ENCODE measurements at regions not wholly inside any gene's neighbourhood (a gene's known extent, or its start where the extent isn't known, plus 50 kb on each side); places are given as distances from the start of the nearest gene placed in this dataset.

- Histone ChIP-seq H3K4me3 (no peak overlapping the region), H3K4me1 (replicated peaks in 1 of 2; ENCODE audit: control insufficient read depth in 2 of 2, insufficient read depth in 2 of 2, low read length in 2 of 2) (no peaks in the 10 kb centered on the region), H3K27me3 (ENCODE audit: control insufficient read depth in 2 of 2, insufficient read depth in 2 of 2, low read length in 2 of 2) (no peaks in the 10 kb centered on the region), H3K9me1 (ENCODE audit: control insufficient read depth, insufficient read depth, low read length) (no peaks in the 10 kb centered on the region), H3K36me3 (ENCODE audit: control insufficient read depth, insufficient read depth, low read length) (no peaks in the 10 kb centered on the region), H3K9me3 (replicated peaks; ENCODE audit: control insufficient read depth, insufficient read depth, low read depth, low read length) (no peaks in the 10 kb centered on the region), H3K27ac (ENCODE audit: extremely low read depth, low read depth, low read length) (no peak overlapping the region), H3K9ac (ENCODE audit: insufficient read depth in 1 of 2, low read depth in 2 of 2, low read length in 2 of 2) (no peak overlapping the region), H2AFZ (ENCODE audit: low read depth, low read length) (no peak overlapping the region), H3K79me2 (ENCODE audit: control insufficient read depth, insufficient read depth, low read length) (no peaks in the 10 kb centered on the region), H3K4me2 (ENCODE audit: insufficient read depth, low read length) (no peak overlapping the region), H4K20me1 (replicated peaks; ENCODE audit: control insufficient read depth, insufficient read depth, low read length) (no peaks in the 10 kb centered on the region)
- 0% methylated on average over 1 of the region's 1 CpG for WGBS (ENCODE audit: insufficient coverage, low coverage, missing lambda C conversion rate)
- BruUV-seq (replicated peaks), result no TSS peak
- in situ Hi-C loops (cut with MboI) (no loop called here), intact Hi-C loops (cut with micrococcal nuclease) (no loop called here)
- POLR2A ChIA-PET, result no interaction called here
- TF ChIP-seq PTBP1 (IDR thresholded peaks at IDR 0.05; ENCODE audit: low read depth, low read length) (no peak), ZNF696 (CRISPR knock-in tag; conservative IDR thresholded peaks at IDR 0.05) (no peak), U2AF2 (optimal IDR thresholded peaks at IDR 0.05; ENCODE audit: low read depth, low read length) (no peak)
- DNase-seq (ENCODE audit: extremely low read depth in 1 of 4, low spot score in 3 of 4) (no peak), ATAC-seq (no peak), FAIRE-seq (no peak)
- CTCF ChIA-PET (ENCODE audit: low intra/inter-chr PET ratio), result no interaction called here
These were observed 364.7 kb downstream of the TXNL1 start for GRCh38 chr18:56273541-56274219.

- Histone ChIP-seq H3K36me3 (ENCODE audit: control insufficient read depth, insufficient read depth, low read length) (no peaks in the 10 kb centered on the region), H3K9me3 (replicated peaks; ENCODE audit: control insufficient read depth, insufficient read depth, low read depth, low read length) (no peaks in the 10 kb centered on the region), H3K9me1 (ENCODE audit: control insufficient read depth, insufficient read depth, low read length) (no peaks in the 10 kb centered on the region), H3K27ac (ENCODE audit: extremely low read depth, low read depth, low read length) (no peak overlapping the region), H3K27me3 (ENCODE audit: control insufficient read depth in 2 of 2, insufficient read depth in 2 of 2, low read length in 2 of 2) (no peaks in the 10 kb centered on the region), H4K20me1 (replicated peaks; ENCODE audit: control insufficient read depth, insufficient read depth, low read length) (no peaks in the 10 kb centered on the region), H3K9ac (ENCODE audit: insufficient read depth in 1 of 2, low read depth in 2 of 2, low read length in 2 of 2) (no peak overlapping the region), H3K4me2 (ENCODE audit: insufficient read depth, low read length) (no peak overlapping the region), H3K79me2 (ENCODE audit: control insufficient read depth, insufficient read depth, low read length) (no peaks in the 10 kb centered on the region), H3K4me3 (no peak overlapping the region), H3K4me1 (replicated peaks in 1 of 2; ENCODE audit: control insufficient read depth in 2 of 2, insufficient read depth in 2 of 2, low read length in 2 of 2) (no peaks in the 10 kb centered on the region), H2AFZ (ENCODE audit: low read depth, low read length) (no peak overlapping the region)
- whole genome bisulfite sequencing (ENCODE audit: insufficient coverage, low coverage, missing lambda C conversion rate), result 0% methylated on average over 1 of the region's 1 CpG
- ChIA-PET CTCF (ENCODE audit: low intra/inter-chr PET ratio) (no interaction called here), POLR2A (no interaction called here)
- intact Hi-C loops (cut with micrococcal nuclease) (no loop called here), in situ Hi-C loops (cut with MboI) (no loop called here)
- DNase-seq (ENCODE audit: extremely low read depth in 1 of 4, low spot score in 3 of 4), result no peak
- FAIRE-seq, result no peak
- no TSS peak for BruUV-seq (replicated peaks)
- TF ChIP-seq MAFK (IDR thresholded peaks at IDR 0.05; ENCODE audit: low read length) (peak; percentile 53; the same call in 1 of the 2 replicates), C11orf30 (IDR thresholded peaks at IDR 0.05; ENCODE audit: low read depth) (peak; percentile 25; the same call in 1 of the 2 replicates), TSC22D4 (tag; IDR thresholded peaks at IDR 0.05) (no peak), ZNF316 (IDR thresholded peaks at IDR 0.05) (peak; percentile 50; the same call in 1 of the 2 replicates), MAFG (tag; conservative IDR thresholded peaks at IDR 0.05) (peak; percentile 46; the same call in 1 of the 2 replicates), MAFF (IDR thresholded peaks at IDR 0.05; ENCODE audit: low read length) (peak; percentile 41; the same call in 1 of the 2 replicates), PATZ1 (CRISPR knock-in tag; IDR thresholded peaks at IDR 0.05; ENCODE audit: borderline replicate concordance) (no peak)
- no peak for ATAC-seq
These were observed 367.6 kb downstream of the TXNL1 start for GRCh38 chr18:56270671-56271250.
